Panc1 (cell line): ENCODE measurements at regions not wholly inside any gene's neighbourhood (a gene's known extent, or its start where the extent isn't known, plus 50 kb on each side); places are given as distances from the start of the nearest gene placed in this dataset.

ENCODE experiments used
- ATAC-seq: fragments of 200-7000 bp; cut with Tn5 transposase; 2 replicates; pipeline ENCODE4 v1.9.1; 2020; ENCODE audit warnings: mild to moderate bottlenecking, moderate library complexity
- BruUV-seq: library from RNA; stranded (reverse); fragments of 400-500 nt; replicated peaks from 2 replicates; lab custom pipeline; 2021; lab: Mats Ljungman, UMichigan
- CTCF ChIA-PET: fragments of 300-600 bp; sonication (Branson Sonifier 250); formaldehyde crosslinking; loops from one replicate; lab custom pipeline; 2022; ENCODE audit warnings: antibody characterized with exemption; lab: Charles Lee
- POLR2A ChIA-PET: fragments of 300-600 bp; sonication (Branson Sonifier 250); formaldehyde crosslinking; loops from one replicate; lab custom pipeline; 2022; ENCODE audit warnings: antibody characterized with exemption; lab: Charles Lee
- DNase-seq: peaks from one replicate; pipeline ENCODE4 v3.0.0-alpha.2; 2010; ENCODE audit warnings: low read depth, low spot score
- H3K27ac ChIP-seq: 2 replicates; pipeline ENCODE4 v1.5.1; 2011; ENCODE audit warnings: mild to moderate bottlenecking, low read length, inconsistent platforms
- H3K27me3 ChIP-seq: fragments of 200-500 bp; sonication (Bioruptor generic); 2 replicates; pipeline ENCODE4 v1.6.0; 2014; ENCODE audit warnings: low read length, inconsistent platforms; ENCODE audit not compliant: control insufficient read depth, insufficient read depth
- H3K36me3 ChIP-seq: fragments of 200-500 bp; sonication (Bioruptor generic); 2 replicates; pipeline ENCODE4 v1.5.1; 2014; ENCODE audit warnings: inconsistent platforms, mild to moderate bottlenecking, low read length, moderate library complexity; ENCODE audit not compliant: control insufficient read depth, insufficient read depth
- H3K4me1 ChIP-seq: 2 replicates; pipeline ENCODE4 v1.5.1; 2011; ENCODE audit warnings: inconsistent platforms, mild to moderate bottlenecking, low read length, moderate library complexity; ENCODE audit not compliant: control insufficient read depth, insufficient read depth
- H3K4me3 ChIP-seq, 2 experiments: 2 replicates each; pipeline ENCODE4 v1.5.1; 2011 to 2012; ENCODE audit warnings: low read depth in 2 of 2, low read length in 2 of 2, mild to moderate bottlenecking in 2 of 2, inconsistent platforms in 1 of 2, moderate library complexity in 1 of 2
- H3K9me3 ChIP-seq: fragments of 200-500 bp; sonication (Bioruptor generic); 2 replicates; pipeline ENCODE4 v1.5.1; 2014; ENCODE audit warnings: low read depth, mild to moderate bottlenecking, inconsistent platforms, low read length, moderate library complexity; ENCODE audit not compliant: control insufficient read depth, insufficient read depth
- POLR2AphosphoS5 ChIP-seq: IDR thresholded peaks from 2 replicates; pipeline ENCODE4 v1.6.1; 2012; ENCODE audit warnings: mild to moderate bottlenecking, low read depth, low read length, moderate library complexity
- SIN3A ChIP-seq: IDR thresholded peaks from 2 replicates; pipeline ENCODE4 v1.6.1; 2012; ENCODE audit warnings: low read depth, mild to moderate bottlenecking, low read length, moderate library complexity, borderline replicate concordance; ENCODE audit not compliant: insufficient read depth
- TCF7L2 ChIP-seq: IDR thresholded peaks from 2 replicates; pipeline ENCODE4 v1.6.1; 2011; ENCODE audit warnings: mild to moderate bottlenecking, low read depth, low read length, inconsistent platforms
- in situ Hi-C: cut with HindIII; loops from 2 replicates; pipeline ENCODE4 v1.10.0; 2016; ENCODE audit warnings: low sequenced_read_pairs, low pct_unique_long_range_greater_than_20kb
- intact Hi-C: fragments of 100-400 bp; cut with micrococcal nuclease; formaldehyde crosslinking; loops from one replicate; pipeline ENCODE4 v1.10.0; 2022; ENCODE audit not compliant: unreplicated experiment
- TF ChIP-seq, protein P1 (sequence below): fragments of 450-650 bp; IDR thresholded peaks from 2 replicates; pipeline ENCODE4 v1.5.1; 2017; ENCODE audit warnings: mild to moderate bottlenecking
- TF ChIP-seq, protein P2 (sequence below), 2 experiments: IDR thresholded peaks; 2 replicates each; pipeline ENCODE4 v1.6.1; 2011 to 2012; ENCODE audit warnings: low read depth in 2 of 2, control low read depth in 1 of 2, low read length in 1 of 2, mild to moderate bottlenecking in 1 of 2, moderate library complexity in 1 of 2; ENCODE audit not compliant: insufficient read depth in 1 of 2

DNA sequence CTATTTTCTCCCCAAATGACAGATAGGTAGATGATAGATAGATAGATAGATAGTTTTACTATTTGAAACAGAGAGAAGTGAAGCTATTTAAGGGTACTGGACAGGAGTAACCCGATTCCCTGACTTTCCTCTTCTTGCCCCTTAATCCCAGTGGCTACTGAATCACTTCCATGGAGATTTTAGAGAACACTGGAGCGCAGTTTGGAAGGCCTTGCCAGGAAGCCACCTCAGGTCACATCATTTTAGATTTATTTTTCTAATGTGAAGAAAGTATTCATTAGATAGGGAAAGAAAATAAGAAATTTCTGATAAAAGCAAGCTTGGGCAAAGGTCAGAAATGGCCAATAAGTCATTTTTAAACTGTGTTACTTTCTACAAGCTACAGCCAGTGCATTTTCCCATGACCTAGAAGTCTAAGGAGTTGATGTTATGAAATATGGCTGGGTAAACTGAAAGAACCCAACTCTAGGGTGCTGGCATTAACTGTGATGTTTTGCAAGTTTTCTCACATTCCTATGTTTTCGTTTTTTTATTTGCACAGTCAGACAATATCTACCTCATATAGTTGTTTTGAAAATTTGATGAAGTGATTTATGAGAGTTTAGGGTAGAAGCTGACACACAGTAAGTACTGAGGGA is 544.7 kb upstream of the PTGER4 start:
- POLR2A ChIA-PET: interaction anchor here (0.6 kb wide), 1 partner anchor 1126 kb away, joined by 3 read pairs; no protein-coding TSS in a partner anchor
- no peaks in the 10 kb centered on the region; the same call in 1 of the 2 replicates for H3K36me3 ChIP-seq
- ATAC-seq: no peak
- in situ Hi-C loops: no loop called here
- no peaks in the 10 kb centered on the region for H3K27me3 ChIP-seq
- H3K27ac ChIP-seq: no peak overlapping the region
- no peak for DNase-seq
- BruUV-seq: no TSS peak
- no peaks in the 10 kb centered on the region for H3K9me3 ChIP-seq
- H3K4me1 ChIP-seq: no peaks in the 10 kb centered on the region
- TF ChIP-seq TCF7L2 (no peak), POLR2AphosphoS5 (no peak), SIN3A (no peak)
- TF ChIP-seq, protein P1, sequence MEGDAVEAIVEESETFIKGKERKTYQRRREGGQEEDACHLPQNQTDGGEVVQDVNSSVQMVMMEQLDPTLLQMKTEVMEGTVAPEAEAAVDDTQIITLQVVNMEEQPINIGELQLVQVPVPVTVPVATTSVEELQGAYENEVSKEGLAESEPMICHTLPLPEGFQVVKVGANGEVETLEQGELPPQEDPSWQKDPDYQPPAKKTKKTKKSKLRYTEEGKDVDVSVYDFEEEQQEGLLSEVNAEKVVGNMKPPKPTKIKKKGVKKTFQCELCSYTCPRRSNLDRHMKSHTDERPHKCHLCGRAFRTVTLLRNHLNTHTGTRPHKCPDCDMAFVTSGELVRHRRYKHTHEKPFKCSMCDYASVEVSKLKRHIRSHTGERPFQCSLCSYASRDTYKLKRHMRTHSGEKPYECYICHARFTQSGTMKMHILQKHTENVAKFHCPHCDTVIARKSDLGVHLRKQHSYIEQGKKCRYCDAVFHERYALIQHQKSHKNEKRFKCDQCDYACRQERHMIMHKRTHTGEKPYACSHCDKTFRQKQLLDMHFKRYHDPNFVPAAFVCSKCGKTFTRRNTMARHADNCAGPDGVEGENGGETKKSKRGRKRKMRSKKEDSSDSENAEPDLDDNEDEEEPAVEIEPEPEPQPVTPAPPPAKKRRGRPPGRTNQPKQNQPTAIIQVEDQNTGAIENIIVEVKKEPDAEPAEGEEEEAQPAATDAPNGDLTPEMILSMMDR: no peak
- TF ChIP-seq, protein P2, sequence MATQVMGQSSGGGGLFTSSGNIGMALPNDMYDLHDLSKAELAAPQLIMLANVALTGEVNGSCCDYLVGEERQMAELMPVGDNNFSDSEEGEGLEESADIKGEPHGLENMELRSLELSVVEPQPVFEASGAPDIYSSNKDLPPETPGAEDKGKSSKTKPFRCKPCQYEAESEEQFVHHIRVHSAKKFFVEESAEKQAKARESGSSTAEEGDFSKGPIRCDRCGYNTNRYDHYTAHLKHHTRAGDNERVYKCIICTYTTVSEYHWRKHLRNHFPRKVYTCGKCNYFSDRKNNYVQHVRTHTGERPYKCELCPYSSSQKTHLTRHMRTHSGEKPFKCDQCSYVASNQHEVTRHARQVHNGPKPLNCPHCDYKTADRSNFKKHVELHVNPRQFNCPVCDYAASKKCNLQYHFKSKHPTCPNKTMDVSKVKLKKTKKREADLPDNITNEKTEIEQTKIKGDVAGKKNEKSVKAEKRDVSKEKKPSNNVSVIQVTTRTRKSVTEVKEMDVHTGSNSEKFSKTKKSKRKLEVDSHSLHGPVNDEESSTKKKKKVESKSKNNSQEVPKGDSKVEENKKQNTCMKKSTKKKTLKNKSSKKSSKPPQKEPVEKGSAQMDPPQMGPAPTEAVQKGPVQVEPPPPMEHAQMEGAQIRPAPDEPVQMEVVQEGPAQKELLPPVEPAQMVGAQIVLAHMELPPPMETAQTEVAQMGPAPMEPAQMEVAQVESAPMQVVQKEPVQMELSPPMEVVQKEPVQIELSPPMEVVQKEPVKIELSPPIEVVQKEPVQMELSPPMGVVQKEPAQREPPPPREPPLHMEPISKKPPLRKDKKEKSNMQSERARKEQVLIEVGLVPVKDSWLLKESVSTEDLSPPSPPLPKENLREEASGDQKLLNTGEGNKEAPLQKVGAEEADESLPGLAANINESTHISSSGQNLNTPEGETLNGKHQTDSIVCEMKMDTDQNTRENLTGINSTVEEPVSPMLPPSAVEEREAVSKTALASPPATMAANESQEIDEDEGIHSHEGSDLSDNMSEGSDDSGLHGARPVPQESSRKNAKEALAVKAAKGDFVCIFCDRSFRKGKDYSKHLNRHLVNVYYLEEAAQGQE (IDR thresholded peaks at IDR 0.05; ENCODE audit: insufficient read depth in 1 of 2, low read depth in 2 of 2, low read length in 1 of 2): no peak
- H3K4me3 ChIP-seq: no peak overlapping the region
- intact Hi-C loops: no loop called here
- CTCF ChIA-PET: interaction anchor here (0.6 kb wide), 1 partner anchor 22 kb away, joined by 6 read pairs; no protein-coding TSS in a partner anchor

DNA sequence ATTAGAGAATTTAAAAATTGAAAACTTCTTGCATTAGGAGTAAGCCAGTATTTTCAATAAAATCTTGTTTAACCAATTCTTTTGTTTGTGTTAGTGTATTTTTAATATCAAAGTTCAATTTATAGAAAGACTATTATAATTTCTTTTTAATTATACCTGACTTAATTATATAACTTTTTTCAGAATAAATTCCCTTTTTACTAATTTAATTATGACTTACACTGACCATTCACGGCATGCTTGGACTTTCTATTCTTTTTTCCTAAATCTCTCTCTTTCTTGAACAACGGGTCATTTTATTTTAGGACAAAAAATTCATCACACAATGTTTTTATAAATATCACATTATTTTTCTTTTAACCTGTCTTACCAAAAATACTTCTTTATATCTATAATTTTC is 555.3 kb upstream of the PTGER4 start:
- ChIA-PET POLR2A (no interaction called here), CTCF (no interaction called here)
- ATAC-seq (no peak), DNase-seq (no peak)
- Histone ChIP-seq H3K27ac (no peak overlapping the region), H3K4me3 (no peak overlapping the region), H3K4me1 (no peaks in the 10 kb centered on the region), H3K9me3 (peaks cover 9% of the 10 kb centered on the region; the same call in 1 of the 2 replicates), H3K27me3 (no peaks in the 10 kb centered on the region), H3K36me3 (no peaks in the 10 kb centered on the region)
- TF ChIP-seq POLR2AphosphoS5 (no peak), TCF7L2 (no peak), SIN3A (no peak)
- TF ChIP-seq, protein P2 (IDR thresholded peaks at IDR 0.05; ENCODE audit: insufficient read depth in 1 of 2, low read depth in 2 of 2, low read length in 1 of 2): no peak
- TF ChIP-seq, protein P1: no peak
- in situ Hi-C loops: no loop called here
- BruUV-seq: no TSS peak
- intact Hi-C loops: no loop called here
